NCI-H2081 (cell line): ENCODE measurements at regions not wholly inside any gene's neighbourhood (a gene's known extent, or its start where the extent isn't known, plus 50 kb on each side); places are given as distances from the start of the nearest gene placed in this dataset.
A peak's percentile ranks its signal among the peaks of the same experiment; 100 is the strongest.

Experiments
- DNase-seq, 2 experiments: peaks; one replicate each; lab custom pipeline; 2025; lab: John Stamatoyannopoulos, UW

GRCh38 chr2:145597809-145598208 lies 1077.9 kb upstream of the ZEB2 start:
- DNase-seq, result no peak

GRCh38 chr2:145597006-145597405 lies 1077.1 kb upstream of the ZEB2 start:
- DNase-seq, result no peak

GRCh38 chr2:145596416-145596815 lies 1076.5 kb upstream of the ZEB2 start:
- DNase-seq, result no peak

- DNase-seq, result no peak
These were observed 1075.4 kb upstream of the ZEB2 start for GRCh38 chr2:145595296-145595695.

GRCh38 chr2:145593991-145594614 lies 1074.2 kb upstream of the ZEB2 start:
- no peak for DNase-seq

- DNase-seq, result no peak
These were observed 1073.4 kb upstream of the ZEB2 start for GRCh38 chr2:145593280-145593679.

- no peak for DNase-seq
These were observed 1072.4 kb upstream of the ZEB2 start for GRCh38 chr2:145592361-145592760.

- no peak for DNase-seq
These were observed 1071.3 kb upstream of the ZEB2 start for GRCh38 chr2:145591109-145591809.

- DNase-seq, result no peak
These were observed 1068.0 kb upstream of the ZEB2 start for GRCh38 chr2:145587922-145588321.

GRCh38 chr2:145584353-145584752 lies 1064.4 kb upstream of the ZEB2 start:
- DNase-seq, result no peak

GRCh38 chr2:145573608-145574007 lies 1053.7 kb upstream of the ZEB2 start:
- no peak for DNase-seq

GRCh38 chr2:145572238-145572637 lies 1052.3 kb upstream of the ZEB2 start:
- DNase-seq, result no peak

- DNase-seq, result no peak
These were observed 1049.2 kb upstream of the ZEB2 start for GRCh38 chr2:145569108-145569507.

GRCh38 chr2:145563741-145564615 lies 1044.1 kb upstream of the ZEB2 start:
- DNase-seq, result peak; percentile 4 to 77

GRCh38 chr2:145561152-145561551 lies 1041.2 kb upstream of the ZEB2 start:
- DNase-seq, result no peak

GRCh38 chr2:145558617-145559350 lies 1038.9 kb upstream of the ZEB2 start:
- no peak for DNase-seq

GRCh38 chr2:145555360-145555759 lies 1035.4 kb upstream of the ZEB2 start:
- no peak for DNase-seq

GRCh38 chr2:145551686-145552085 lies 1031.8 kb upstream of the ZEB2 start:
- DNase-seq, result peak; percentile 72 to 90

GRCh38 chr2:145548479-145548878 lies 1028.6 kb upstream of the ZEB2 start:
- no peak for DNase-seq

- DNase-seq, result no peak
These were observed 1027.7 kb upstream of the ZEB2 start for GRCh38 chr2:145547620-145548019.

- DNase-seq, result no peak
These were observed 1026.2 kb upstream of the ZEB2 start for GRCh38 chr2:145546091-145546490.

GRCh38 chr2:145543856-145544255 lies 1023.9 kb upstream of the ZEB2 start:
- no peak for DNase-seq
